Endothelial cell of umbilical vein (primary cell): ENCODE measurements at regions not wholly inside any gene's neighbourhood (a gene's known extent, or its start where the extent isn't known, plus 50 kb on each side); places are given as distances from the start of the nearest gene placed in this dataset.

Source experiments
- MAX ChIP-seq: IDR thresholded peaks from 2 replicates; pipeline ENCODE4 v1.6.1; 2011; ENCODE audit not compliant: insufficient read depth, insufficient read length
- POLR2AphosphoS5 ChIP-seq: IDR thresholded peaks from 2 replicates; pipeline ENCODE4 v1.6.1; 2012; ENCODE audit warnings: low read depth, mild to moderate bottlenecking, control low read depth, low read length, moderate library complexity; ENCODE audit not compliant: insufficient read depth

GRCh38 chr2:136424112-136424511, 306.2 kb upstream of the CXCR4 start:
- TF ChIP-seq POLR2AphosphoS5 (no peak), MAX (no peak)
